ENCODE measurements at regions not wholly inside any gene's neighbourhood (a gene's known extent, or its start where the extent isn't known, plus 50 kb on each side); places are given as distances from the start of the nearest gene placed in this dataset.

GRCh38 chrX:4971646-4972045 lies 1257.0 kb downstream of the NLGN4X start:
- ATAC-seq: no peak
- no peak for DNase-seq (ENCODE audit: extremely low read depth in 1 of 4, low spot score in 3 of 4)
- H4K20me1 ChIP-seq (replicated peaks; ENCODE audit: control insufficient read depth, insufficient read depth, low read length): no peaks in the 10 kb centered on the region
- no peak for FAIRE-seq
- in situ Hi-C loops (cut with MboI): no loop called here
- H3K27me3 ChIP-seq (ENCODE audit: control insufficient read depth in 2 of 2, insufficient read depth in 2 of 2, low read length in 2 of 2): no peaks in the 10 kb centered on the region
- H3K27ac ChIP-seq (ENCODE audit: extremely low read depth, low read depth, low read length): no peak overlapping the region
- no peaks in the 10 kb centered on the region for H3K9me1 ChIP-seq (ENCODE audit: control insufficient read depth, insufficient read depth, low read length)
- no peaks in the 10 kb centered on the region for H3K9me3 ChIP-seq (replicated peaks; ENCODE audit: control insufficient read depth, insufficient read depth, low read depth, low read length)
- no peak overlapping the region for H3K4me3 ChIP-seq
- TF ChIP-seq ETV5 (CRISPR knock-in tag; IDR thresholded peaks at IDR 0.05; ENCODE audit: low read depth) (no peak), KLF16 (IDR thresholded peaks at IDR 0.05) (no peak), ZNF146 (CRISPR knock-in tag; IDR thresholded peaks at IDR 0.05; ENCODE audit: unreplicated experiment) (no peak), POLR3G (IDR thresholded peaks at IDR 0.05; ENCODE audit: extremely low read depth, insufficient read length, insufficient replicate concordance) (no peak), HDAC8 (tag; IDR thresholded peaks at IDR 0.05) (no peak), KLF6 (CRISPR knock-in tag; IDR thresholded peaks at IDR 0.05; ENCODE audit: borderline replicate concordance) (no peak), SAFB (IDR thresholded peaks at IDR 0.05; ENCODE audit: borderline replicate concordance, low read depth, low read length) (no peak), SMAD2 (IDR thresholded peaks at IDR 0.05; ENCODE audit: low read depth, low read length) (no peak), ZNF347 (CRISPR knock-in tag; IDR thresholded peaks at IDR 0.05; ENCODE audit: low read depth) (no peak), ZNF778 (CRISPR knock-in tag; IDR thresholded peaks at IDR 0.05) (no peak), ELF4 (CRISPR knock-in tag; IDR thresholded peaks at IDR 0.05) (no peak), TEAD2 (tag; IDR thresholded peaks at IDR 0.05) (no peak), GABPB1 (CRISPR knock-in tag; IDR thresholded peaks at IDR 0.05) (no peak), FOXJ2 (tag; IDR thresholded peaks at IDR 0.05) (no peak)
- TF ChIP-seq, protein P1, sequence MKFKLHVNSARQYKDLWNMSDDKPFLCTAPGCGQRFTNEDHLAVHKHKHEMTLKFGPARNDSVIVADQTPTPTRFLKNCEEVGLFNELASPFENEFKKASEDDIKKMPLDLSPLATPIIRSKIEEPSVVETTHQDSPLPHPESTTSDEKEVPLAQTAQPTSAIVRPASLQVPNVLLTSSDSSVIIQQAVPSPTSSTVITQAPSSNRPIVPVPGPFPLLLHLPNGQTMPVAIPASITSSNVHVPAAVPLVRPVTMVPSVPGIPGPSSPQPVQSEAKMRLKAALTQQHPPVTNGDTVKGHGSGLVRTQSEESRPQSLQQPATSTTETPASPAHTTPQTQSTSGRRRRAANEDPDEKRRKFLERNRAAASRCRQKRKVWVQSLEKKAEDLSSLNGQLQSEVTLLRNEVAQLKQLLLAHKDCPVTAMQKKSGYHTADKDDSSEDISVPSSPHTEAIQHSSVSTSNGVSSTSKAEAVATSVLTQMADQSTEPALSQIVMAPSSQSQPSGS (CRISPR knock-in tag; IDR thresholded peaks at IDR 0.05): no peak
- TF ChIP-seq, protein P2, sequence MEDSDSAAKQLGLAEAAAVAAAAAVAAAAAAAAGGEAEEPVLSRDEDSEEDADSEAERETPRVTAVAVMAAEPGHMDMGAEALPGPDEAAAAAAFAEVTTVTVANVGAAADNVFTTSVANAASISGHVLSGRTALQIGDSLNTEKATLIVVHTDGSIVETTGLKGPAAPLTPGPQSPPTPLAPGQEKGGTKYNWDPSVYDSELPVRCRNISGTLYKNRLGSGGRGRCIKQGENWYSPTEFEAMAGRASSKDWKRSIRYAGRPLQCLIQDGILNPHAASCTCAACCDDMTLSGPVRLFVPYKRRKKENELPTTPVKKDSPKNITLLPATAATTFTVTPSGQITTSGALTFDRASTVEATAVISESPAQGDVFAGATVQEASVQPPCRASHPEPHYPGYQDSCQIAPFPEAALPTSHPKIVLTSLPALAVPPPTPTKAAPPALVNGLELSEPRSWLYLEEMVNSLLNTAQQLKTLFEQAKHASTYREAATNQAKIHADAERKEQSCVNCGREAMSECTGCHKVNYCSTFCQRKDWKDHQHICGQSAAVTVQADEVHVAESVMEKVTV (CRISPR knock-in tag; IDR thresholded peaks at IDR 0.05): no peak
- H3K79me2 ChIP-seq (ENCODE audit: control insufficient read depth, insufficient read depth, low read length): no peaks in the 10 kb centered on the region
- ChIA-PET POLR2A (no interaction called here), CTCF (ENCODE audit: low intra/inter-chr PET ratio) (no interaction called here)
- no peak overlapping the region for H3K9ac ChIP-seq (ENCODE audit: insufficient read depth in 1 of 2, low read depth in 2 of 2, low read length in 2 of 2)
- no TSS peak for BruUV-seq (replicated peaks)
- no peaks in the 10 kb centered on the region for H3K4me1 ChIP-seq (replicated peaks in 1 of 2; ENCODE audit: control insufficient read depth in 2 of 2, insufficient read depth in 2 of 2, low read length in 2 of 2)
- intact Hi-C loops (cut with micrococcal nuclease): no loop called here
- H3K4me2 ChIP-seq (ENCODE audit: insufficient read depth, low read length): no peak overlapping the region
- H2AFZ ChIP-seq (ENCODE audit: low read depth, low read length): no peak overlapping the region
- no peaks in the 10 kb centered on the region for H3K36me3 ChIP-seq (ENCODE audit: control insufficient read depth, insufficient read depth, low read length)
- 6% methylated on average over 2 of the region's 2 CpGs for WGBS (ENCODE audit: insufficient coverage, low coverage, missing lambda C conversion rate)
